ENCODE measurements at regions not wholly inside any gene's neighbourhood (a gene's known extent, or its start where the extent isn't known, plus 50 kb on each side); places are given as distances from the start of the nearest gene placed in this dataset.
"Not testable (repeated sequence)": the region's sequence is repeated elsewhere in the genome, so short reads cannot be mapped to it uniquely, and the experiment has no call there.

GRCh38 chr6:49110916-49111315, 352.1 kb downstream of the MMUT start:
- Mint-ChIP-seq H3K4me3 (no peak overlapping the region), H3K9me3 (no peaks in the 10 kb centered on the region), H3K27ac (no peak overlapping the region), H3K36me3 (ENCODE audit: low read depth) (no peaks in the 10 kb centered on the region), H3K27me3 (ENCODE audit: insufficient read depth) (no peaks in the 10 kb centered on the region; the same call in 1 of the 2 replicates), H3K4me1 (ENCODE audit: low read depth) (peaks cover 11% of the 10 kb centered on the region)
- no peak for DNase-seq
- no peak for TF ChIP-seq CTCF (IDR thresholded peaks at IDR 0.05)

GRCh38 chr6:49097664-49098063, 365.4 kb downstream of the MMUT start:
- not testable (repeated sequence) for DNase-seq; H3K36me3 Mint-ChIP-seq (ENCODE audit: low read depth); H3K27me3 Mint-ChIP-seq (ENCODE audit: insufficient read depth); H3K27ac Mint-ChIP-seq; H3K4me3 Mint-ChIP-seq; H3K4me1 Mint-ChIP-seq (ENCODE audit: low read depth)
- peaks cover 18% of the 10 kb centered on the region for H3K9me3 Mint-ChIP-seq

DNA sequence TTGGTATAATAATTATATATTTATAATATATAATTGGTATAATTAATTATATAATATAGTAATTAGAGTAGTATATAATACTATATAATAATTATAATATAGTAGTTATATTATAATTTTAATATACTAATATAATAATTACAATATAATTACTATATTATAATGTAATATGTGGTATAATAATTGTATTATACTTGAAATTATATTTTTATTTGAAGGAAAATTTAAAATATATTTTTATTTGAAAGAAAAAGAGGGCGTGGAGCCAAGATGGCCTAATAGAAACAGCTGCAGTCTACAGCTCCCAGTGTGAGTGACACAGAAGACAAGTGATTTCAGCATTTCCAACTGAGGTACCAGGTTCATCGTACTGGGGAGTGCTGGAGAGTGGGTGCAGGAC, 365.9 kb downstream of the MMUT start:
- Mint-ChIP-seq H3K27me3 (ENCODE audit: insufficient read depth) (peaks cover 5% of the 10 kb centered on the region; the same call in 1 of the 2 replicates), H3K4me3 (no peak overlapping the region), H3K9me3 (peaks cover 18% of the 10 kb centered on the region), H3K4me1 (ENCODE audit: low read depth) (no peaks in the 10 kb centered on the region), H3K27ac (no peak overlapping the region), H3K36me3 (ENCODE audit: low read depth) (no peaks in the 10 kb centered on the region; the same call in 1 of the 2 replicates)
- no peak for DNase-seq
- no peak for TF ChIP-seq CTCF (IDR thresholded peaks at IDR 0.05)

- Mint-ChIP-seq H3K27me3 (ENCODE audit: insufficient read depth) (no peaks in the 10 kb centered on the region; the same call in none of the 2 replicates), H3K4me3 (no peak overlapping the region), H3K9me3 (no peaks in the 10 kb centered on the region), H3K27ac (no peak overlapping the region), H3K4me1 (ENCODE audit: low read depth) (no peaks in the 10 kb centered on the region; the same call in 1 of the 2 replicates), H3K36me3 (ENCODE audit: low read depth) (no peaks in the 10 kb centered on the region)
- no peak for DNase-seq
- TF ChIP-seq CTCF (IDR thresholded peaks at IDR 0.05) = no peak
Observed at GRCh38 chr6:49088631-49089030, 374.4 kb downstream of the MMUT start.

- Mint-ChIP-seq H3K4me3 (no peak overlapping the region), H3K27ac (no peak overlapping the region), H3K4me1 (ENCODE audit: low read depth) (no peaks in the 10 kb centered on the region; the same call in 1 of the 2 replicates), H3K9me3 (no peaks in the 10 kb centered on the region), H3K36me3 (ENCODE audit: low read depth) (no peaks in the 10 kb centered on the region), H3K27me3 (ENCODE audit: insufficient read depth) (no peaks in the 10 kb centered on the region; the same call in none of the 2 replicates)
- TF ChIP-seq CTCF (IDR thresholded peaks at IDR 0.05) = no peak
- no peak for DNase-seq
Observed at GRCh38 chr6:49087369-49087768, 375.7 kb downstream of the MMUT start.

DNA sequence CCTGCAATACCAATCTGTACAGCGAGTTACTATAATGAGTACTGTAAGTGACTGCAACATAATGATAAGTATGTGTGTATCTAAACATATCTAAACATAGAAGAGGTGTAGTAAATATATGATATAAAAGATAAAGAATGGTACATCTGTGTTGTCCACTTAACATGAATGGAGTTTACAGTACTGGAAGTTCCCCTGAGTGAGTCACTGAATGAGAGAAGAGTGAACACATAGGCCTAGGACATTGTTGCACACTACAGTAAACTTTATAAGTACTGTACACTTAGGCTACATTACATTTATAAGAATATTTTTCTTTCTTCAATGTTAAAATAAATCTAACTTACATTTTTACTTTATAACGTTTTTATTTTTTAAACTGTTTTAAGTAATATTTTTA, 380.4 kb downstream of the MMUT start:
- TF ChIP-seq CTCF (IDR thresholded peaks at IDR 0.05) = no peak
- Mint-ChIP-seq H3K27me3 (ENCODE audit: insufficient read depth) (no peaks in the 10 kb centered on the region; the same call in 1 of the 2 replicates), H3K4me3 (no peak overlapping the region), H3K9me3 (no peaks in the 10 kb centered on the region), H3K36me3 (ENCODE audit: low read depth) (no peaks in the 10 kb centered on the region), H3K4me1 (ENCODE audit: low read depth) (no peaks in the 10 kb centered on the region), H3K27ac (no peak overlapping the region)
- DNase-seq = no peak
